Liver (tissue), 8 donors: ENCODE measurements at regions not wholly inside any gene's neighbourhood (a gene's known extent, or its start where the extent isn't known, plus 50 kb on each side); places are given as distances from the start of the nearest gene placed in this dataset.

Experiments used
- DNase-seq: peaks from one replicate; pipeline ENCODE4 v3.0.0-alpha.2; 2017; ENCODE audit warnings: low spot score
- H3K27ac ChIP-seq, 2 donors: one replicate each; pipeline ENCODE4 v1.7.0; 2013; ENCODE audit warnings: inconsistent platforms in 2 of 2, low read length in 2 of 2, control low read depth in 1 of 2, low read depth in 1 of 2, mild to moderate bottlenecking in 1 of 2
- H3K27me3 ChIP-seq, 4 donors: one replicate each; pipeline versions ENCODE4 v1.6.1 to v1.7.0; 2013; ENCODE audit warnings: low read length in 3 of 4, inconsistent platforms in 1 of 4, mild to moderate bottlenecking in 1 of 4, moderate library complexity in 1 of 4; ENCODE audit not compliant: control insufficient read depth in 4 of 4, insufficient read depth in 4 of 4
- H3K36me3 ChIP-seq, 4 donors: one replicate each; pipeline versions ENCODE4 v1.6.1 to v1.7.0; 2013; ENCODE audit warnings: low read length in 3 of 4, mild to moderate bottlenecking in 3 of 4, low read depth in 1 of 4, moderate library complexity in 1 of 4; ENCODE audit not compliant: control insufficient read depth in 4 of 4, insufficient read depth in 3 of 4
- H3K4me1 ChIP-seq, 4 donors: one replicate each; pipeline versions ENCODE4 v1.6.1 to v1.7.0; 2013; ENCODE audit warnings: low read length in 3 of 4, mild to moderate bottlenecking in 3 of 4, moderate library complexity in 1 of 4; ENCODE audit not compliant: control insufficient read depth in 4 of 4, insufficient read depth in 4 of 4
- H3K4me3 ChIP-seq, 3 donors: one replicate each; pipeline versions ENCODE4 v1.6.1 to v1.7.0; 2013; ENCODE audit warnings: low read length in 3 of 3, control low read depth in 1 of 3, low read depth in 1 of 3, mild to moderate bottlenecking in 1 of 3
- H3K9ac ChIP-seq, 2 donors: one replicate each; pipeline ENCODE4 v1.7.0; 2013; ENCODE audit warnings: low read length in 2 of 2, mild to moderate bottlenecking in 2 of 2, moderate library complexity in 2 of 2, control low read depth in 1 of 2, low read depth in 1 of 2
- H3K9me3 ChIP-seq, 4 donors: one replicate each; pipeline versions ENCODE4 v1.6.1 to v1.7.0; 2013; ENCODE audit warnings: low read length in 3 of 4; ENCODE audit not compliant: control insufficient read depth in 4 of 4
- ATF3 ChIP-seq: IDR thresholded peaks from 2 replicates; pipeline ENCODE4 v1.6.1; 2016; ENCODE audit warnings: antibody characterized with exemption
- CTCF ChIP-seq: fragments of 150-350 bp; IDR thresholded peaks from 2 replicates; pipeline ENCODE4 v1.5.1; 2017; ENCODE audit warnings: improper control_type of control experiment, low read depth, low read length; ENCODE audit not compliant: missing input control
- EGR1 ChIP-seq, 2 donors: IDR thresholded peaks; 2 replicates each; pipeline ENCODE4 v1.6.1; 2016 to 2018; ENCODE audit warnings: antibody characterized with exemption in 2 of 2, low read depth in 2 of 2
- FOXA1 ChIP-seq: IDR thresholded peaks from 2 replicates; pipeline ENCODE4 v1.6.1; 2016; ENCODE audit warnings: antibody characterized with exemption
- MAX ChIP-seq: IDR thresholded peaks from 2 replicates; pipeline ENCODE4 v1.6.1; 2016; ENCODE audit warnings: antibody characterized with exemption
- REST ChIP-seq: IDR thresholded peaks from 2 replicates; pipeline ENCODE4 v1.6.1; 2016; ENCODE audit warnings: antibody characterized with exemption, mild to moderate bottlenecking
- RXRA ChIP-seq, 2 donors: IDR thresholded peaks; 2 replicates each; pipeline ENCODE4 v1.6.1; 2017 to 2018; ENCODE audit warnings: antibody characterized with exemption in 2 of 2, mild to moderate bottlenecking in 1 of 2
- TAF1 ChIP-seq: conservative IDR thresholded peaks from 2 replicates; pipeline ENCODE4 v1.6.1; 2016; ENCODE audit warnings: antibody characterized with exemption, mild to moderate bottlenecking
- WGBS: extraction: QIAGEN DNeasy Blood & Tissue Kit; methylation state at CpG from one replicate; pipeline ENCODE4 v1.1.7; 2013; 5-methylcytosine and 5-hydroxymethylcytosine counted together
- donor health status: healthy.
- donor health status: healthy.
- donor health status: healthy.
- donor health status: healthy.
- donor health status: healthy.

- Histone ChIP-seq H3K9ac (no peak overlapping the region), H3K4me1 (no peaks in the 10 kb centered on the region), H3K27ac (no peak overlapping the region), H3K36me3 (no peaks in the 10 kb centered on the region), H3K9me3 (no peaks in the 10 kb centered on the region), H3K27me3 (no peaks in the 10 kb centered on the region), H3K4me3 (no peak overlapping the region)
- WGBS = 76% methylated on average over 6 of the region's 6 CpGs
- DNase-seq = no peak
- TF ChIP-seq MAX = no peak
- no peak for TF ChIP-seq FOXA1
- no peak for TF ChIP-seq REST
- no peak for TF ChIP-seq RXRA (IDR thresholded peaks at IDR 0.05)
- TF ChIP-seq EGR1 (IDR thresholded peaks at IDR 0.05; ENCODE audit: low read depth in 2 of 2) = no peak
- no peak for TF ChIP-seq TAF1
- no peak for TF ChIP-seq CTCF
- no peak for TF ChIP-seq ATF3
Measured at GRCh38 chrX:19293606-19294325, 50.0 kb upstream of the PDHA1 start.
